H1 (cell line): ENCODE measurements at regions not wholly inside any gene's neighbourhood (a gene's known extent, or its start where the extent isn't known, plus 50 kb on each side); places are given as distances from the start of the nearest gene placed in this dataset.

Experiments
- CTCF ChIA-PET: fragments of 300-600 bp; sonication (Branson Sonifier 250); formaldehyde crosslinking; loops from one replicate; lab custom pipeline; 2021; ENCODE audit not compliant: partially characterized antibody; lab: Charles Lee
- POLR2A ChIA-PET: fragments of 300-600 bp; sonication (Branson Sonifier 250); formaldehyde crosslinking; loops from one replicate; lab custom pipeline; 2021; ENCODE audit warnings: inconsistent platforms; ENCODE audit not compliant: partially characterized antibody; lab: Charles Lee
- DNase-seq, 2 experiments: peaks; one replicate each; pipeline versions ENCODE4 v3.0.0 to v3.0.0-alpha.2; 2010 to 2022; ENCODE audit warnings: low spot score in 2 of 2, low read depth in 1 of 2, mixed read lengths in 1 of 2
- FAIRE-seq: peaks from 2 replicates; lab custom pipeline; 2011; peaks lifted over from hg19 to GRCh38; lab: Jason Lieb, UNC
- H2AFZ ChIP-seq: 2 replicates; pipeline ENCODE4 v1.8.1; 2012; ENCODE audit warnings: low read length, inconsistent platforms
- H2AK5ac ChIP-seq: 2 replicates; pipeline ENCODE4 v1.6.1; 2013; ENCODE audit warnings: low read depth, low read length
- H2BK120ac ChIP-seq: replicated peaks from 2 replicates; pipeline ENCODE3; 2013; ENCODE audit warnings: low read depth, low read length, inconsistent platforms
- H2BK12ac ChIP-seq: 2 replicates; pipeline ENCODE4 v1.6.1; 2013; ENCODE audit warnings: low read depth, low read length
- H2BK15ac ChIP-seq: 2 replicates; pipeline ENCODE4 v1.6.1; 2013; ENCODE audit warnings: low read length
- H2BK20ac ChIP-seq: 2 replicates; pipeline ENCODE4 v1.6.1; 2013; ENCODE audit warnings: low read length
- H2BK5ac ChIP-seq: 2 replicates; pipeline ENCODE4 v1.6.1; 2013; ENCODE audit warnings: low read depth, low read length
- H3K14ac ChIP-seq: 2 replicates; pipeline ENCODE4 v1.6.1; 2013; ENCODE audit warnings: inconsistent platforms; ENCODE audit not compliant: insufficient read length
- H3K18ac ChIP-seq: 2 replicates; pipeline ENCODE4 v1.6.1; 2013; ENCODE audit warnings: low read length; ENCODE audit errors: extremely low read depth
- H3K23ac ChIP-seq: 2 replicates; pipeline ENCODE4 v1.6.1; 2013; ENCODE audit warnings: inconsistent platforms; ENCODE audit not compliant: insufficient read length
- H3K23me2 ChIP-seq: 2 replicates; pipeline ENCODE4 v1.6.1; 2013; ENCODE audit warnings: low read depth, low read length
- H3K27ac ChIP-seq: 2 replicates; pipeline ENCODE4 v1.6.1; 2011; ENCODE audit warnings: low read depth, low read length, inconsistent platforms
- H3K27me3 ChIP-seq, 4 experiments: replicated peaks in 1 of 4; 1 replicate in 1 of 4; 2 replicates in 3 of 4; pipeline versions ENCODE4 v1.6.1 to v1.8.1; 2011 to 2013; ENCODE audit warnings: low read length in 3 of 4, mild to moderate bottlenecking in 3 of 4, inconsistent platforms in 2 of 4, mixed read lengths in 2 of 4, moderate library complexity in 1 of 4; ENCODE audit not compliant: control insufficient read depth in 3 of 4, insufficient read depth in 3 of 4; ENCODE audit errors: extremely low read depth in 1 of 4
- H3K36me3 ChIP-seq, 4 experiments: 2 replicates each; pipeline versions ENCODE4 v1.6.1 to v1.8.1; 2011 to 2013; ENCODE audit warnings: mild to moderate bottlenecking in 4 of 4, low read length in 3 of 4, moderate library complexity in 2 of 4, control low read depth in 1 of 4, inconsistent platforms in 1 of 4; ENCODE audit not compliant: insufficient read depth in 4 of 4, control insufficient read depth in 2 of 4
- H3K4ac ChIP-seq: replicated peaks from 2 replicates; pipeline ENCODE3; 2013; ENCODE audit warnings: low read length, low read depth, mixed read lengths, inconsistent platforms; ENCODE audit not compliant: insufficient read length
- H3K4me1 ChIP-seq, 4 experiments: replicated peaks in 1 of 4; 1 replicate in 1 of 4; 2 replicates in 3 of 4; pipeline versions ENCODE4 v1.6.1 to v1.8.1; 2011 to 2013; ENCODE audit warnings: low read length in 3 of 4, inconsistent platforms in 2 of 4, mixed read lengths in 1 of 4; ENCODE audit not compliant: insufficient read depth in 4 of 4, control insufficient read depth in 3 of 4
- H3K4me2 ChIP-seq, 2 experiments: 2 replicates each; pipeline versions ENCODE4 v1.6.1 to v1.8.1; 2011 to 2013; ENCODE audit warnings: low read depth in 2 of 2, low read length in 2 of 2, control low read depth in 1 of 2, inconsistent platforms in 1 of 2, mild to moderate bottlenecking in 1 of 2; ENCODE audit not compliant: insufficient read depth in 1 of 2
- H3K4me3 ChIP-seq, 4 experiments: fragments of 200-600, 300-600 bp in 1 of 4; sonication (generic), shearing (Covaris generic), sonication (Bioruptor Twin) in 1 of 4; 2 replicates each; pipeline versions ENCODE4 v1.5.1 to v1.8.1; 2011 to 2016; ENCODE audit warnings: low read length in 4 of 4, low read depth in 3 of 4, control low read depth in 2 of 4, inconsistent platforms in 2 of 4, mild to moderate bottlenecking in 2 of 4, mixed read lengths in 1 of 4, moderate library complexity in 1 of 4; ENCODE audit not compliant: insufficient read depth in 2 of 4; ENCODE audit errors: extremely low read depth in 1 of 4
- H3K56ac ChIP-seq: replicated peaks from 2 replicates; pipeline ENCODE3; 2013; ENCODE audit warnings: low read depth, mild to moderate bottlenecking, mixed read lengths, low read length, inconsistent platforms; ENCODE audit not compliant: insufficient read length
- H3K79me1 ChIP-seq: 2 replicates; pipeline ENCODE4 v1.6.1; 2013; ENCODE audit warnings: low read depth, low read length, control low read depth
- H3K79me2 ChIP-seq, 2 experiments: 2 replicates each; pipeline versions ENCODE4 v1.6.1 to v1.8.1; 2012 to 2013; ENCODE audit warnings: low read length in 2 of 2, mild to moderate bottlenecking in 2 of 2, inconsistent platforms in 1 of 2; ENCODE audit not compliant: insufficient read depth in 2 of 2, control insufficient read depth in 1 of 2
- H3K9ac ChIP-seq, 4 experiments: replicated peaks in 1 of 4; 1 replicate in 1 of 4; 2 replicates in 3 of 4; pipeline versions ENCODE4 v1.6.1 to v1.8.1; 2011 to 2013; ENCODE audit warnings: low read depth in 3 of 4, low read length in 3 of 4, control low read depth in 2 of 4, mild to moderate bottlenecking in 2 of 4, moderate library complexity in 2 of 4, inconsistent platforms in 1 of 4; ENCODE audit errors: extremely low read depth in 1 of 4
- H3K9me3 ChIP-seq, 2 experiments: 2 replicates each; pipeline versions ENCODE4 v1.6.1 to v1.8.1; 2012 to 2013; ENCODE audit warnings: mild to moderate bottlenecking in 2 of 2, moderate library complexity in 2 of 2, control low read depth in 1 of 2, inconsistent platforms in 1 of 2, low read depth in 1 of 2, low read length in 1 of 2, mixed read lengths in 1 of 2; ENCODE audit not compliant: insufficient read depth in 2 of 2
- H4K20me1 ChIP-seq, 2 experiments: replicated peaks in 1 of 2; 2 replicates each; pipeline versions ENCODE3 to v1.8.1; 2011 to 2013; ENCODE audit warnings: inconsistent platforms in 2 of 2, low read length in 2 of 2, mild to moderate bottlenecking in 1 of 2; ENCODE audit not compliant: insufficient read depth in 2 of 2, control insufficient read depth in 1 of 2
- H4K5ac ChIP-seq: 2 replicates; pipeline ENCODE4 v1.6.1; 2013; ENCODE audit warnings: low read length, low read depth, mixed read lengths, inconsistent platforms; ENCODE audit not compliant: insufficient read length
- H4K8ac ChIP-seq: 2 replicates; pipeline ENCODE4 v1.8.0; 2013; ENCODE audit warnings: mild to moderate bottlenecking, moderate library complexity, low read length, inconsistent platforms; ENCODE audit not compliant: insufficient read depth; ENCODE audit errors: extremely low read depth
- H4K91ac ChIP-seq: replicated peaks from 2 replicates; pipeline ENCODE3; 2013; ENCODE audit warnings: low read length, mixed read lengths, inconsistent platforms; ENCODE audit not compliant: insufficient read length
- CTCF ChIP-seq, 3 experiments: IDR thresholded peaks; 1 replicate in 2 of 3; 2 replicates in 1 of 3; pipeline versions ENCODE4 v1.5.1 to v1.6.1; 2011; ENCODE audit warnings: low read length in 3 of 3, mild to moderate bottlenecking in 3 of 3, inconsistent platforms in 2 of 3, low read depth in 1 of 3, moderate library complexity in 1 of 3; ENCODE audit not compliant: insufficient read depth in 1 of 3; ENCODE audit errors: control extremely low read depth in 1 of 3
- FOSL1 ChIP-seq: IDR thresholded peaks from 2 replicates; pipeline ENCODE4 v1.6.1; 2011; ENCODE audit warnings: mild to moderate bottlenecking, low read depth, low read length, moderate library complexity; ENCODE audit not compliant: insufficient read depth
- RAD21 ChIP-seq, 2 experiments: IDR thresholded peaks in 1 of 2; conservative IDR thresholded peaks in 1 of 2; 2 replicates each; pipeline ENCODE4 v1.6.1; 2011; ENCODE audit warnings: low read depth in 2 of 2, low read length in 2 of 2, improper control_type of control experiment in 1 of 2, inconsistent platforms in 1 of 2, mild to moderate bottlenecking in 1 of 2, moderate library complexity in 1 of 2
- WGBS, 2 experiments: shearing (Covaris generic) in 1 of 2; methylation state at CpG; one replicate each; pipeline versions ENCODE4 v1.1.6 to v1.1.7; 2013 to 2015; ENCODE audit warnings: low lambda C conversion rate in 2 of 2, mixed read lengths in 2 of 2, inconsistent platforms in 1 of 2, low coverage in 1 of 2, missing lambda C conversion rate in 1 of 2; ENCODE audit not compliant: insufficient replicate concordance in 2 of 2, insufficient coverage in 1 of 2, insufficient read length in 1 of 2; ENCODE audit errors: extremely low coverage in 1 of 2, missing lambda C conversion rate in 1 of 2; 5-methylcytosine and 5-hydroxymethylcytosine counted together

- ChIA-PET POLR2A (interaction anchor here (1.2 kb wide), 1 partner anchor 338 kb away, joined by 3 read pairs; no protein-coding TSS in a partner anchor), CTCF (interaction anchor here (0.5 to 2.3 kb wide), 18 partner anchors 7 to 789 kb away, joined by 3 to 14 read pairs (median 4); partner anchors contain the start of gene KCND2)
- H3K4ac ChIP-seq, result no peak overlapping the region
- no peaks in the 10 kb centered on the region for H3K4me1 ChIP-seq
- no peaks in the 10 kb centered on the region for H3K23me2 ChIP-seq
- H2BK120ac ChIP-seq, result no peak overlapping the region
- no peak overlapping the region for H4K8ac ChIP-seq
- no peak overlapping the region for H2BK5ac ChIP-seq
- H4K5ac ChIP-seq, result no peak overlapping the region
- peak in 1 of 2 experiments; percentile 49; a peak in 3 of 4 replicates for TF ChIP-seq RAD21 (IDR thresholded peaks at IDR 0.05 in 1 of 2, conservative IDR thresholded peaks at IDR 0.05 in 1 of 2; ENCODE audit: low read depth in 2 of 2, low read length in 2 of 2)
- TF ChIP-seq FOSL1, result no peak
- peak in 1 of 3 experiments; percentile 22; a peak in 2 of 4 replicates for TF ChIP-seq CTCF (IDR thresholded peaks at IDR 0.05; ENCODE audit: control extremely low read depth in 1 of 3, insufficient read depth in 1 of 3, low read depth in 1 of 3, low read length in 3 of 3)
- no peaks in the 10 kb centered on the region for H3K79me1 ChIP-seq
- H3K27me3 ChIP-seq, result no peaks in the 10 kb centered on the region
- no peak overlapping the region for H3K56ac ChIP-seq
- H2BK12ac ChIP-seq, result no peak overlapping the region
- no peak overlapping the region for H3K14ac ChIP-seq
- no peak overlapping the region for H3K9ac ChIP-seq
- no peaks in the 10 kb centered on the region for H3K79me2 ChIP-seq
- H2BK20ac ChIP-seq, result no peak overlapping the region
- H3K4me3 ChIP-seq, result no peak overlapping the region
- no peak overlapping the region for H2AFZ ChIP-seq
- 57% methylated on average over 4 of the region's 4 CpGs; no CpG with 5 or more reads in 1 of the 2 experiments for WGBS, 2 experiments
- no peak overlapping the region for H4K91ac ChIP-seq
- no peak overlapping the region for H2BK15ac ChIP-seq
- DNase-seq, result no peak
- no peaks in the 10 kb centered on the region for H3K36me3 ChIP-seq
- no peak overlapping the region for H3K23ac ChIP-seq
- H3K18ac ChIP-seq, result no peak overlapping the region
- H4K20me1 ChIP-seq, result no peaks in the 10 kb centered on the region
- H3K9me3 ChIP-seq, result no peaks in the 10 kb centered on the region
- H3K4me2 ChIP-seq, result no peak overlapping the region
- FAIRE-seq, result no peak
- no peak overlapping the region for H3K27ac ChIP-seq
- no peak overlapping the region for H2AK5ac ChIP-seq
Observed at GRCh38 chr7:119935418-119936025, 337.5 kb upstream of the KCND2 start.
